Suprapubic skin (tissue), 4 donors: ENCODE measurements at regions not wholly inside any gene's neighbourhood (a gene's known extent, or its start where the extent isn't known, plus 50 kb on each side); places are given as distances from the start of the nearest gene placed in this dataset.

Experiments
- DNase-seq, 2 donors: peaks; one replicate each; pipeline ENCODE4 v3.0.0-alpha.2; 2019; ENCODE audit warnings: low spot score in 2 of 2
- H3K27ac ChIP-seq: fragments of 200-600 bp; sonication (generic); one replicate; pipeline ENCODE4 v1.5.1; 2019
- H3K27me3 ChIP-seq: fragments of 200-600 bp; sonication (generic); one replicate; pipeline ENCODE4 v1.5.1; 2019
- H3K36me3 ChIP-seq: fragments of 200-600 bp; sonication (generic); one replicate; pipeline ENCODE4 v1.5.1; 2019
- H3K4me1 ChIP-seq: fragments of 200-600 bp; sonication (generic); one replicate; pipeline ENCODE4 v1.5.1; 2019
- H3K4me3 ChIP-seq: fragments of 200-600 bp; sonication (generic); one replicate; pipeline ENCODE4 v1.5.1; 2019; ENCODE audit warnings: mild to moderate bottlenecking
- H3K9me3 ChIP-seq: fragments of 200-600 bp; sonication (generic); one replicate; pipeline ENCODE4 v1.5.1; 2019
- CTCF ChIP-seq, 2 donors: fragments of 200-600 bp in 1 of 2; fragments of 450-650 bp in 1 of 2; sonication (generic) in 1 of 2; IDR thresholded peaks; one replicate each; pipeline ENCODE4 v1.5.1; 2016 to 2019; ENCODE audit warnings: antibody characterized with exemption in 2 of 2, mild to moderate bottlenecking in 1 of 2, moderate library complexity in 1 of 2
- EP300 ChIP-seq: sonication (generic); formaldehyde crosslinking; IDR thresholded peaks from one replicate; pipeline ENCODE4 v1.6.1; 2017; ENCODE audit warnings: antibody characterized with exemption
- POLR2A ChIP-seq, 2 donors: fragments of 450-650 bp; IDR thresholded peaks; one replicate each; pipeline ENCODE4 v1.6.1; 2017; ENCODE audit warnings: antibody characterized with exemption in 2 of 2, mild to moderate bottlenecking in 2 of 2, moderate library complexity in 2 of 2
- POLR2AphosphoS5 ChIP-seq, 3 donors: sonication (generic); formaldehyde crosslinking; IDR thresholded peaks; one replicate each; pipeline ENCODE4 v1.6.1; 2017; ENCODE audit warnings: antibody characterized with exemption in 3 of 3
- WGBS: methylation state at CpG from one replicate; pipeline ENCODE4 v1.1.5; 2018; 5-methylcytosine and 5-hydroxymethylcytosine counted together

GRCh38 chr5:104821606-104822005 lies 1259.0 kb upstream of the NUDT12 start:
- no peak overlapping the region for H3K27ac ChIP-seq
- DNase-seq = no peak

GRCh38 chr5:104817127-104817526 lies 1254.5 kb upstream of the NUDT12 start:
- no peaks in the 10 kb centered on the region for H3K9me3 ChIP-seq
- TF ChIP-seq CTCF (IDR thresholded peaks at IDR 0.05) = no peak
- TF ChIP-seq EP300 = no peak
- TF ChIP-seq POLR2AphosphoS5 (IDR thresholded peaks at IDR 0.05) = no peak
- no peak for TF ChIP-seq POLR2A (IDR thresholded peaks at IDR 0.05)
- H3K4me1 ChIP-seq = no peaks in the 10 kb centered on the region
- no peaks in the 10 kb centered on the region for H3K27me3 ChIP-seq
- H3K36me3 ChIP-seq = no peaks in the 10 kb centered on the region
- no peak overlapping the region for H3K4me3 ChIP-seq
- H3K27ac ChIP-seq = no peak overlapping the region
- 5% methylated on average over 1 of the region's 1 CpG for WGBS
- no peak for DNase-seq

More at GRCh38 chr5:104821606-104822005, 1259.0 kb upstream of the NUDT12 start:
- no peak overlapping the region for H3K4me3 ChIP-seq
- no peaks in the 10 kb centered on the region for H3K27me3 ChIP-seq
- H3K9me3 ChIP-seq = no peaks in the 10 kb centered on the region
- H3K4me1 ChIP-seq = no peaks in the 10 kb centered on the region
- no peaks in the 10 kb centered on the region for H3K36me3 ChIP-seq
- no peak for TF ChIP-seq POLR2A (IDR thresholded peaks at IDR 0.05)
- no peak for TF ChIP-seq POLR2AphosphoS5 (IDR thresholded peaks at IDR 0.05)
- TF ChIP-seq EP300 = no peak
- no peak for TF ChIP-seq CTCF (IDR thresholded peaks at IDR 0.05)

DNA sequence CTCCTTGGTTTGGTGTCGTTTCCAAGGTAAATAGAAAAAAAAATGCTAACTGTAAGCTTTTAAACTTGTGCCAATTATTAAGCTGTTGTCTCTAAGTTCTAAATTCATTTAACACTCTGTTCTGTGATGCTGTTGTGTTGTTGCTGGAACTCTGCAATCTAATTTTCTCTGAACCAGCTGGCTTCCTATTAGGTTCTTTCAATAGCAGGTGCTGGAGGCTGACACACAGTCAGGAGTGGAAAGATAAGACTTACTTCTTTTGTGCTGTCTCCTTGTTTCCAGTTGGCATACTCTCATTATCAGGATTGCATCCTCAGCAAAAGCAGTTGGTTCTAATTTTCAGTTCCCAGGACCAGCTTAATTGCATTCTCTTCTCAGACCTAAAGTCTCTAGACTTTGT lies 1252.6 kb upstream of the NUDT12 start:
- no peak overlapping the region for H3K4me3 ChIP-seq
- H3K4me1 ChIP-seq = no peaks in the 10 kb centered on the region
- H3K36me3 ChIP-seq = no peaks in the 10 kb centered on the region
- H3K27ac ChIP-seq = no peak overlapping the region
- WGBS = 20% methylated on average over 1 of the region's 1 CpG
- H3K27me3 ChIP-seq = no peaks in the 10 kb centered on the region
- no peaks in the 10 kb centered on the region for H3K9me3 ChIP-seq
- DNase-seq = no peak
- TF ChIP-seq EP300 = no peak

DNA sequence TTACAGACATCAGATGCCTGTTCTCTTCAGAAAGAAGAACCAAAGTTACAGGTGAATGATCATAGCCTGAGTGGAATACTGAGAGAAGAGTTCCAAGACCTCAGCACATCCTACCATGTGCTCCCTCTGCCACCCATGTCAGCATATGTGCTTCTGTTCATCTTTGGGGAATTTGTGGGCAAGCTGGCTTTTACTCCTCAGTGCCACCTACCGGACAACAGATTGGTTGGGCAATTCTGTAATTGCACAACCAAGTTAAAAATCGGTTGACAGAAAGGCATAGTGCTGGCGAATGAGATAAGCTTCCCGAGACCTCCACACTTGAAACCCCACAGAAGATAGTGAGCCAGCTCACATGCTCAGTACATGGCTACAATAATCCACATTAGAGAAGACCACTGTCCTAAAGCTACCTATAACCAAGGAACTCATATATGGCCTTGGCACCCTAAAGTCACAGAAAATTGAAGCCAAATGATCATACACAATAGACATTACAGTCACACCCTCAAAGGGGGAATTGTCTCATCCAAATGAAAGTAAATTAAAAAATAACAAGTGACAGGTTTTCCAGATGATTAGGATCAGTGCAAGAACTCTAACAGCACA lies 1238.0 kb upstream of the NUDT12 start:
- 78% methylated on average over 4 of the region's 4 CpGs for WGBS

GRCh38 chr5:104793755-104794080 lies 1231.1 kb upstream of the NUDT12 start:
- Histone ChIP-seq H3K9me3 (no peaks in the 10 kb centered on the region), H3K27ac (no peak overlapping the region), H3K27me3 (no peaks in the 10 kb centered on the region), H3K4me1 (no peaks in the 10 kb centered on the region), H3K36me3 (no peaks in the 10 kb centered on the region), H3K4me3 (no peak overlapping the region)
- DNase-seq = no peak
- TF ChIP-seq POLR2AphosphoS5 (IDR thresholded peaks at IDR 0.05) (no peak), POLR2A (IDR thresholded peaks at IDR 0.05) (no peak), CTCF (IDR thresholded peaks at IDR 0.05) (no peak), EP300 (no peak)

More for the DNA sequence above, 1238.0 kb upstream of the NUDT12 start:
- no peak overlapping the region for H3K4me3 ChIP-seq
- H3K4me1 ChIP-seq = no peaks in the 10 kb centered on the region
- no peaks in the 10 kb centered on the region for H3K36me3 ChIP-seq
- H3K9me3 ChIP-seq = no peaks in the 10 kb centered on the region
- H3K27ac ChIP-seq = no peak overlapping the region
- TF ChIP-seq POLR2A (IDR thresholded peaks at IDR 0.05) = no peak
- no peak for TF ChIP-seq EP300
- TF ChIP-seq CTCF (IDR thresholded peaks at IDR 0.05) = no peak
- no peak for TF ChIP-seq POLR2AphosphoS5 (IDR thresholded peaks at IDR 0.05)
- no peaks in the 10 kb centered on the region for H3K27me3 ChIP-seq
- no peak for DNase-seq

DNA sequence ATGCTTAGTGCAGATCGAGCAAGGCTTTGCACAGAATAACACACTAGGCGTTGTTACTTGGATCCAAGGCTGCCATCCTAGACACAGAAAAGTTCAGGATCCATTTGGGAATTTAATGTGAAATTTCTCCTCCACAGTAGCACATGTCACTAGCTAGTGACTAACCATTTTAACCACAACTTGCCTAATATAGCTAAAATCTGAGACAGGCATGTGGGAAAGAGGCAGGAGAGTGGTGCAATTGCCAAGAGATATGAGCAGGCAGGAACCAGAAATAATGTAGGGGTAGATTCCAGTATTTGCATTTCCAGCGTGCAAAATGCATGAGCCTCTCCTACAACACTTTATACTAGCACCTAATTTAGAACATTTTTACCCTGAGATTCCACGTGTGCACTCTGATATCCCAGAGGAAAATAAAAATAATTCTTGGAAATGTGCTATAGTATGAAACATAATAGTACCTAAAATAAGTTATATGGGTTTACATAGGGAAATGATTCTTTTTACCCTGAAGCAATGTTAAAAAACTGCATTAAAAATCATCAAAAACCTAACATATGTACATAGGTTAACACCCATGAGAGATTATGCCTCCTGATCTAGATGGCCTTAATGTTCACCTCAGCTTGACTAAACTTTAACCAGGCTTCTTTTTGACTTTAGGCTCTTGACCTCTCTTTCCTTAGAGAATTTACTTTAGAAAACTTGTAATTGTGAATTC lies 1230.6 kb upstream of the NUDT12 start:
- Histone ChIP-seq H3K36me3 (no peaks in the 10 kb centered on the region), H3K27me3 (no peaks in the 10 kb centered on the region), H3K4me1 (no peaks in the 10 kb centered on the region), H3K4me3 (no peak overlapping the region), H3K9me3 (no peaks in the 10 kb centered on the region), H3K27ac (no peak overlapping the region)
- no peak for DNase-seq
- TF ChIP-seq CTCF (IDR thresholded peaks at IDR 0.05) (no peak), POLR2A (IDR thresholded peaks at IDR 0.05) (no peak), POLR2AphosphoS5 (IDR thresholded peaks at IDR 0.05) (no peak), EP300 (no peak)
- WGBS = 62% methylated on average over 4 of the region's 4 CpGs
